C4-2B (cell line): ENCODE measurements at regions not wholly inside any gene's neighbourhood (a gene's known extent, or its start where the extent isn't known, plus 50 kb on each side); places are given as distances from the start of the nearest gene placed in this dataset.

ENCODE experiments used
- CTCF ChIP-seq: fragments of 450-650 bp; conservative IDR thresholded peaks from 2 replicates; pipeline ENCODE4 v1.5.1; 2017; ENCODE audit warnings: mild to moderate bottlenecking
- ZFX ChIP-seq: fragments of 450-650 bp; IDR thresholded peaks from 2 replicates; pipeline ENCODE4 v1.6.1; 2017

DNA sequence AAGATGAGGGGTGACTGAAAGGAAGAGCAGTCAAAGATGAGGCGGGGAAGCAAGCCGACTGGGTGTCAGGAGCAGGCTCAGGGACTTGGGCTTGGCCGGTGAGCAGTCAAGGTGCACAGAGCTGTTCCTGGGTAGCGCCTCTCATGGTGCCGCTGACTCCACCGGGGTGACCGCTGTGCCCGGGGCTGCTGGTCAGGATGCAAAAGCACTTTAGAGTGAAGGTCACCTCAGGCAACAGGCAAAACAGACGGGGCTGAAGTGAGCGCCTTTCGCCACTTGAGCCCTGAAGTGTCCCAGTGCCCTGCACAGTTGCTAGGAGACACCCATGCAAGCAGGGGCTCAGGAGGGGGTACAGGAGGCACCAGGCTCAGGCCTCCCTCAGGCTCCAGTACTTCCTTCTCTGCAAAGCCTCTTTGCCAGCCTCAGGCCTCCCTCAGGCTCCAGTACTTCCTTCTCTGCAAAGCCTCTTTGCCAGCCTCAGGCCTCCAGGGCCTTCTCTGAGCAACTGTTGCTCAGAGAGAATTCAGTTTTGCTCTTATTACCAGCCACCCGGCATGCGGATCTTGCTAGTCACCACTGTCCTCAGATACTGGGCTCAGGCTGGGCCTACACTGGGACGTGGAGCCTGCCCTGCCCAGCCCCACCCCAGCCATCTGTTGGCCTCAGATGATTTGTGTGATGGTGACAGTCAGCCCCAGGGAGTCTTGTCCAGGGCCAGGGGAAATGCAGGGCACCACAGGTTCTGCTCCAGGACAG, 99.7 kb upstream of the IRF2BP2 start:
- no peak for TF ChIP-seq CTCF
- no peak for TF ChIP-seq ZFX
